UCSD-AML1 (cell line): ENCODE measurements at regions not wholly inside any gene's neighbourhood (a gene's known extent, or its start where the extent isn't known, plus 50 kb on each side); places are given as distances from the start of the nearest gene placed in this dataset.
"Not testable (repeated sequence)": the region's sequence is repeated elsewhere in the genome, so short reads cannot be mapped to it uniquely, and the experiment has no call there.

ENCODE experiments used
- DNase-seq: peaks from one replicate; lab custom pipeline; 2025; ENCODE audit not compliant: unreplicated experiment; lab: John Stamatoyannopoulos, UW

DNA sequence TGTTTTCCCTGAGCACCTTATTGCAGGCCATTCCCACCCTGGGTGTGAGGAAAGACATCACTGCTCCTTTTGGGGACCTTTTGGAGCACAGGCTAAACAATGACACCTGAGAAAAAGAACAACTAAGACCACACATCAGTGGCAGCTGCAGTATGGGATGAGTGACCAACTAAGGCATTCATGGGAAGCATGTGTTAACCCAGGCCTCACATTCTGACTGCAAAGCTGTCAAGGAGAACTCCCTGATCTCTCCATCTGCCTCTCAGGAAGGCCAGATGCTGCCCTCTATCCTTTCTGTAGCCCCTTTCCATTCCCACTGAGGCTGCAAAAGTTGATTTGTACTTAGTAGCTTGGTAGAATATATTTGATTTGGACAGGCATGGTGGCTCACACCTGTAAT, 130.5 kb upstream of the FOXN2 start:
- no peak for DNase-seq

DNA sequence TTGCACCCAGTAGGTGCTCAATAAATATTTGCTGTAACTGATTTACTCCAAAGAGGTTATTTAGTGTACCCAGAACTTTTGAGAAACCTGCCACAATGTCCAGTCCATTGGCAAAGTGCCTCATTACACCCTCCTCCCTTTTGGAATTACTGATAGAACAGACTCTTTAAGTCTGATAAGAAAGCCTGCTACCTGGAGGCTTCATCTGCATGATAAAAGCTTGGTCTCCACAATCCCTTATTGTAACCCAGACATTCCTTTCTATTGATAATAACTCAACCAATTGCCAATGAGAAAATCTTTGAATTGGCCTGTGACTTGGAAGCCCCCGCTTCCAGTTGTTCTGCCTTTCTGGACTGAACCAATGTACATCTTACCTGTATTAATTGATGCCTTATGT, 127.0 kb upstream of the FOXN2 start:
- DNase-seq = no peak

DNA sequence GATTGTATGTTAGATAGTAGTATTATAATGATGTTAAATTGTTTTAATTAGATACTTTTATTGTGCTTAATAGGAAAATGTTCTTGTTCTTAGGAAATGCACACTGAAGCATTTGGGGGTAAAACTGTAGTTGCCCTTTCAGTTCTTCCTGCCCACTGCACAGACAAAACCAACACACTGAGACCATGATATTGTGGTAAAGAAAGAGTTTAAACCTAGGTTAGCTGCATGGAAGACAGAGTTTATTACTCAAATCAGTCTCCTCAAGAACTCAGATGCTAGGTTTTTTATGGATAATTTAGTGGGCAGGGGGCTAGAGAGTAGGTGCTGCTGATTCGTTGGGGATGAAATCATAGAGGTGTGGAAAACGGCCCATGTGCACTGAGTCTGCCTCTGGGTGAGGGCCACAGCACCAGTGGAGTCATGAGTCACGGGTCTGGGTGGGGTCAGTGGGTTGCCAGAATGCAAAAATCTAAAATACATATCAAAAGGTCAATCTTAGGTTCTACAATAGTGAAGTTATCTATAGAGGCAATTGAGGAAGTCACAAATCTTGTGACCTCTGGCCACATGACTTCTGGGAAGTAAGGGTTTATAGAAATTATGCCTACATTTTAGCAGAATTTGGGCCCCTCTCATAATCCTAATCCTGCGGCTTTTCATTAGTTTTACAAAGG, 124.8 kb upstream of the FOXN2 start:
- no peak for DNase-seq

DNA sequence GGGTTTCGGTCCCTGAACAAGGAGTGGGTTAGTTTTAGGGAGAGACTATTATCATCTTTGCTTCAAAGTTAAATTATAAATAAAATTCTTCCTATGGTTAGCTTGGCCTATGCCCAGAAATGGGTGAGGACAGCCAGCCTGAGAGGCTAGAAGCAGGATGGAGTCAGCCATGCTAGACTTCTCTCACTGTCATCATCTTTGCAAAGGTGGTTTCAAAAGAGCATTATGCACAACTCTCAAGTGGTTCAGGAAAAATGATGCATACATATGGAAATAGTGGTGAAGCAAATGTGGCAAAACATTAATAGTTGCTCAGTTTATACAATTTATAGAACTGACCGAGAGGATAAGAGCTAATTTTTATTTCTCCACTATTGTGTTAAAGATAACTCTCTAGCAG, 124.3 kb upstream of the FOXN2 start:
- DNase-seq = no peak

- DNase-seq = no peak
These were observed 119.8 kb upstream of the FOXN2 start for GRCh38 chr2:48194641-48195040.

DNA sequence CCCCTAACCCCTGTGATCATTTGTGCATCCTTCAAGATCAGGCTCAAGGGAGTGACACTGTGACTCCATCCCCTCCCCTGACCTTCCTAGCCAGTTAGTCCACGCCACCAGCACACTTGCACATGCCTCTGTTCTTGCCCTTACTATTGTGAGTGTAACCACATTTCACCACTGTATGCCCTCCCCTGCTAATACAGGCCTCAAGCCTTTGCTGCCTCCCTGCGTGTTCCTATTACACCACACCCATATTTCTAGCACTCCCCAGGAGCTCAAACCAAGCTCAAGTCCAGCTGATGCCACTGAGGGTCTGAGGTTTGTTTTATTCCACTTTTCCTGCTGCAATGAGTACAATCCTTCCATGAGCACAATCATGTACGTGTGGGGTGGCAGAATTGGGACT, 119.3 kb upstream of the FOXN2 start:
- no peak for DNase-seq

GRCh38 chr2:48197618-48198017, 116.9 kb upstream of the FOXN2 start:
- no peak for DNase-seq

- no peak for DNase-seq
These were observed 116.1 kb upstream of the FOXN2 start for GRCh38 chr2:48198371-48198770.

DNA sequence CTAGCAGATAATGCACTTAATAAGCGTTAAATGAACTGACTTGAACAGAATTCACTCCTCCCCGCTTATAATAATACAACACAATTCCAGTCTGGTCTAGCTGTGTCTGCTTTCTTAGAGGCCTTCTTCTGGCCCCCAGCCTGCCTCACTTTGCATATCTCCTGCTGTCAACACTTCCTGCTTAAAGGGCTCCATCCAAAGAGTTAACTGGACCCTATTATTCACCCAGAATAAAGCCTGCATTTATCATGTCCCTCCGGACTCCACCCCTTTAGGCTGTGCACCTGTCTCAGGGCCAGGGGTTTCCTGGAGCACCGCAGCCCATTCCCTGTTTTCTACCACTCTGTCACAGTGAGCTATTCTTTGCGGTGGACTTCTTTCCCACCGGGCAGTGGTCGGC, 115.4 kb upstream of the FOXN2 start:
- DNase-seq = no peak

- no peak for DNase-seq
These were observed 113.7 kb upstream of the FOXN2 start for GRCh38 chr2:48200620-48201293.

DNA sequence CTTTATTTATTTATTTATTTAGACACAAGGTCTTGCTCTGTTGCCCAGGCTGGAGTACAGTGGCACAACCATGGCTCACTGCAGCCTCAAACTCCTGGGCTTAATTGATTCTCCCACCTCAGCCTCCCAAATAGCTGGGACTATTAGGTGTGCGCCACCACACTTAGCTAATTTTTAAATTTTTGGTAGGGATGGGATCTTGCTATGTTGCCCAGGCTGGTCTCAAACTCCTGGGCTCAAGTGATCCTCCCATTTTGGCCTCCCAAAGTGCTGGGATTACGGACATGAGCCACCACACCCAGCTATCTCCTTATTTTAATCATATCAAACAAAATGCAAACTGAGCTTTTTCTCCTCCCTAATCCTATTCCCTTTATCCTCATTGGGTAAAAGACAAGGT, 113.0 kb upstream of the FOXN2 start:
- not testable (repeated sequence) for DNase-seq

DNA sequence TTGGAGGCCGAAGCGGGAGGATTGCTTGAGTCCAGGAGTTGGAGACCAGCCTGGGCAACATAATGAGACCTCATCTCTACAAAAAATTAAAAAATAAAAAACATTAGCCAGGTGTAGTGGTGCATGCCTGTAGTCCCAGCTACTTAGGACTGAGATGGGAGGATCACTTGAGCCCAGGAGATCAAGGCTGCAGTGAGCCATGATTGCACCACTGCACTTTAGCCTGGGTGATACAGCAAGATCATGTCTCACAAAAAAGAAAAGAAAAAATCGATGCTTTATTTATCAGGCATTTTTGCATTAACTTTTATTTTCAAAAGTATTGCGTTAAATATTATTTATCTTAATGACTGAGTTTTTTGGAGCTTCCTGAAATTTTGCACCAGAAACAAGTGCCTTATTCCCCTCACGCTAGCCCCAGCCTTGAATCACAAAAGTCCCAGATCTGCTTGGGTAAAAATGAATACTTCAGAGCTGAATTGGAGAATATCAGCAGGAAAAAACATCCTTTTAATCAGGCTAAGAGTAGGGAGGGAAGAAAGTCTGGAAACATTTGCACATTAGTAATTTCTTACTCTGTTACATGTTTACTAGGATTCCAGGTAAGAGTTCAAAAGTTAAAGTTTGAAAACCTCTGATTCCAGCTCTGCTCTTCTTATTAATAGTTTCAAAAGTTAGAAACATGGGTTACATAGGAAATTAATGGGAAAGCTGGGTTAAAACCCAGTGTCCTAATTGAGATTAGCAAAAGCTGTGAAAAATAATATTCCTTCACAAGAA, 111.4 kb upstream of the FOXN2 start:
- no peak for DNase-seq

- DNase-seq = no peak
These were observed 110.8 kb upstream of the FOXN2 start for GRCh38 chr2:48203668-48204067.

- DNase-seq = no peak
These were observed 109.7 kb upstream of the FOXN2 start for GRCh38 chr2:48204750-48205136.

DNA sequence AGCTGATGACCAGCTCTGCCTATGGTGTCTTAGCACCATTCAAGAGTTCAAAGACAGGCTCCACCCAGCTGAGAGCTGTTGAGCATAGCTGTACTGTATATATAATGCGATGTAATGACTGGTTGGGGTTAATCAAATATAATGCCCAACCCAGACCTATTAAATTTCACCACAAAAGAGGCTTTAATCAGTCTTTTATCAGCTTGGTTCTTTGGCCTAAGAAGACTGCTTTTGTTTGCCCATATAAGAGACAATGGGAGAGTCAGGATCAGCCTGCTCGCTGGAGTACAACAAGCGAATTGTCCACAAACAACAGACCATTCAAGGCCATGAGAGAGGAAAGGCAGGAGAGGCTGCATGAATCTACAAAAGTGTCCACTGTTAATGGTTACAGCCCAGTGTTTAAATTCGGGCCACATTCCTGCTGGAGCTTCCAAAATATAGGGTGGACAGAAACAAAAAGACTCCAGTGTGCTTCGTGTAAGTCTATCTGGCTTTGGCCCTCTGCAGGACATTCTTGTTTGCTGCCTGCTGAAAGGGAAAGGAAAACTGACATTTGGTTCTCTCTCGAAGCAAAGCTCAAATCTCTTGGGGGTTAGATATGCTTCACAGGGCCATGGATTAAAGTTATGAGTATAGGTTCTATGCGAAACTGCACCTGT, 109.2 kb upstream of the FOXN2 start:
- no peak for DNase-seq

DNA sequence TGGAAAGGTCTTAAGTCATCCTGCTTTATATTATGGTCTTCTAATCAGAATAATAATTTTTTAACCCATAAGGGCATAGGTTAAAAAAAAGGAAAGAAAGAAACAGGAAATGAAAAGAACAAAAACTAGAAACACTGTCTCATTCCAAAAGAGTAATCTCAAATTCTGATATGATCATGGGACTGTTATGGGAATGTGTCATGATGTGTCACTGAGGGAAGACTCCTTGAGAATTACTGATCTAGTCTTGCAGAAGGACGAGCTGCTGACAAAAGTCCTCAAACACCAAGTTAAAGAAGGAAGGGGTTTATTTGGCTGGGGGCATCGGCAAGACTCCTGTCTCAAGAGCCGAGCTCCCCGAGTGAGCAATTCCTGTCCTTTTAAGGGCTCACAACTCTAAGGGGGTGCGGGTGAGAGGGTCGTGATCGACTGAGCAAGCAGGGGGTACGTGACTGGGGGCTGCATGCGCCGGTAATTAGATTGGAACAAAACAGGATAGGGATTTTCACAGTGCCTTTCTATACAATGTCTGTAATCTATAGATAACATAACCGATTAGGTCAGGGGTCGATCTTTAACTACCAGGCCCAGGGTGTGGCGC, 108.3 kb upstream of the FOXN2 start:
- not testable (repeated sequence) for DNase-seq

GRCh38 chr2:48207201-48207641, 107.3 kb upstream of the FOXN2 start:
- DNase-seq = no peak

DNA sequence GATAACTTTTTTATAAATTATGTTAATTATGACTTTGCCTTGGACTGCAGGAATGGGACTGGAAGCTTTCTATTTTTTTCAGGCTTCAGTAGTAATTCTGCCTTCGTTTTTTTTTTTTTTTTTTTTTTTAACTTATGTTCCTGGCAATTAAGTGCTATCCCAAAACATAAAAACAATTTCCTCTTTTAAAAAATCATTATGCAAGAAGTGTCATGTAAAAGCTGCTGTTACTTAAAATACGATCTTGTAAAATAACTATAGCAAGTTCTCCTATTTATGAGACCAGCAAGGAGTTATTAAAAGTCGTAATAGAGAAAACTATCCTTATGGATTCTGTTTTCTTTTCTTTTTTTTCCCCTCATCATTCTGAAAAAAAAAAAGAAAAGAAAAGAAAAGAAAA, 106.6 kb upstream of the FOXN2 start:
- no peak for DNase-seq

DNA sequence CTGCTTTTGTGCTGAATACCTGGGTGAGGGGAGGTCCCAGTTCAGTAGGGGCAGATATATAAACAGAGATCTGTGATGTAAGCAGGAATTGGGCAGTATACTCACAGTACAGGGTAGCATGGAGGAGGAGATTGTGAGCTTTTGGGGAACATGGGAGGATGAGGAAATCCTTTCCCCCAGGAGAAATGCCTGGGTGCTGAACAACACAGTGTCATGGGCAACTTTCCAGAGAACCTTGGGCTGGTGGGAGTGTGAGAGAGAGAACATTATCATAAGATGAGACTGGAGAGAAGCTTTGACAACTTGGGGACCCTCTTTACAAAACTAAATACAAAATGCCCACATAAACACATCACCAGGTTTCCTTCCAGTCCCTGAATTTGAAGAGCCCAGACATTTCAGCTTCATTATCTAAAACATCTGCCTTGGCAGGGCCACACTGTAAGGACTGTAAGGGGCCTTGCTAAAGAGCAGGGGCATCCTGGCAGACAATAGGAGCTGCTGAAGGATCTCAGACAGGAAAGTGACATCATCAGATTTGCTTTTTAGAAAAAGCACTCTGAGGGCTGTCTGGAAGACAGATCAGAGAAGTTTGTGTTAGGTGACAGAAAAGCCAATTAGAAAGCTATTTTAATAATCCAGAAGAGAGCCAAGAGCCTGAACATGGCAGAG, 105.1 kb upstream of the FOXN2 start:
- no peak for DNase-seq

DNA sequence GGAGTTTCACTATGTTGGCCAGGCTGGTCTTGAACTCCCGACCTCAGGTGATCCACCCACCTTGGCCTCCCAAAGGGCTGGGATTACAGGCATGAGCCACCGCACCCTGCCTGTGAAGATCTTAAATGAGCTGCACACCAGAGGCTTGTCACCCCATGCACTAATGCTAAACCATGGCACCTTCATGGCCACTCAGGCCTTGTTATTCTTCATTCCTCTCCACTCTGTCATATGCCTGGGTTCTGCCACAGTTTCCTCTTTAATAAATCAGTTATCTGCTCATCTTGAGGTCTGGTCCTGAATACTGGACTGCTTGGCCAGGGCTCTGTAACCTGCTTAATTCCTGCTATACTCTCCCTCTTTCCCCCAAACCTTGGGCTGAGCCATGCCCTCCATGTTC, 104.3 kb upstream of the FOXN2 start:
- no peak for DNase-seq

DNA sequence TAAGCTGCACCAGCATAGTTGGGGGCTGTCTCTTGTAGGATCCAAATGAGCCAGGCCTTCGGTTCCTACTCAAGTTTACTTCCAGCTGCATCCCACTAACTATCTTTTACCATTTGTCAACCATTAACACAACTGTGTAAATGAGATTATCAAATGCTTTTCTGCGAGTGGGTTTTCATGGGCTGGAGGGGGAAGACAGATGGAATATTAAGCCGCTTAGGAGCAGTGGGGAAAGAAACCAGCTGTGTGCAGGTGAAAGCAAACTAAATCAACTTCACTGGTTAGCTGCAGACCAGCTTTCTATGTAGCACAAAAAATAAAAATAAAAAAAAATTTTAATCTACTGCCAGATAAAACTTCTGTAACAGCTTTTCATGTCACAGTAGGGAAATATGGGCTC, 100.8 kb upstream of the FOXN2 start:
- DNase-seq = no peak
